Smooth muscle cell (in vitro differentiated cells): ENCODE measurements at regions not wholly inside any gene's neighbourhood (a gene's known extent, or its start where the extent isn't known, plus 50 kb on each side); places are given as distances from the start of the nearest gene placed in this dataset.

ENCODE experiments used
- DNase-seq: peaks from one replicate; lab custom pipeline; 2025; ENCODE audit not compliant: unreplicated experiment; lab: John Stamatoyannopoulos, UW
- H2AFZ ChIP-seq: fragments of 200-600 bp; sonication (generic); 2 replicates; pipeline ENCODE4 v1.6.0; 2016; ENCODE audit warnings: antibody characterized with exemption, low read depth, mild to moderate bottlenecking
- H3F3A ChIP-seq: fragments of 200-600 bp; sonication (generic); 2 replicates; pipeline ENCODE4 v1.6.0; 2017; ENCODE audit warnings: antibody characterized with exemption, low read depth
- H3K27ac ChIP-seq: fragments of 200-600 bp; sonication (generic); 2 replicates; pipeline ENCODE4 v1.5.1; 2016; ENCODE audit warnings: low read depth, mild to moderate bottlenecking
- H3K27me3 ChIP-seq: fragments of 200-600 bp; sonication (generic); 2 replicates; pipeline ENCODE4 v1.6.1; 2016; ENCODE audit warnings: low read depth, mild to moderate bottlenecking
- H3K36me3 ChIP-seq: fragments of 200-600 bp; sonication (generic); 2 replicates; pipeline ENCODE4 v1.5.1; 2016; ENCODE audit warnings: low read depth
- H3K4me1 ChIP-seq: fragments of 200-600 bp; sonication (generic); 2 replicates; pipeline ENCODE4 v1.5.1; 2016; ENCODE audit warnings: low read depth
- H3K4me2 ChIP-seq: fragments of 200-600 bp; sonication (generic); 2 replicates; pipeline ENCODE4 v1.6.0; 2016; ENCODE audit warnings: mild to moderate bottlenecking
- H3K4me3 ChIP-seq: fragments of 200-600 bp; sonication (generic); 2 replicates; pipeline ENCODE4 v1.5.1; 2016; ENCODE audit warnings: mild to moderate bottlenecking
- H3K79me2 ChIP-seq: fragments of 200-600 bp; sonication (generic); 2 replicates; pipeline ENCODE4 v1.6.0; 2016; ENCODE audit warnings: low read depth, mild to moderate bottlenecking
- H3K9ac ChIP-seq: fragments of 200-600 bp; sonication (generic); 2 replicates; pipeline ENCODE4 v1.6.0; 2016; ENCODE audit warnings: low read depth
- H3K9me3 ChIP-seq: fragments of 200-600 bp; sonication (generic); replicated peaks from 2 replicates; pipeline ENCODE4 v1.5.1; 2016; ENCODE audit warnings: low read depth
- H4K20me1 ChIP-seq: fragments of 200-600 bp; sonication (generic); 2 replicates; pipeline ENCODE4 v1.6.0; 2016; ENCODE audit warnings: low read depth
- WGBS: methylation state at CpG from one replicate; pipeline ENCODE4 v1.1.7; 2016; ENCODE audit warnings: low lambda C conversion rate; 5-methylcytosine and 5-hydroxymethylcytosine counted together
- TF ChIP-seq, protein P1 (sequence below): fragments of 200-600 bp; sonication (generic); IDR thresholded peaks from 2 replicates; pipeline ENCODE4 v1.5.1; 2017; ENCODE audit warnings: borderline replicate concordance, mild to moderate bottlenecking, antibody characterized with exemption; ENCODE audit not compliant: insufficient read depth, poor library complexity, severe bottlenecking

DNA sequence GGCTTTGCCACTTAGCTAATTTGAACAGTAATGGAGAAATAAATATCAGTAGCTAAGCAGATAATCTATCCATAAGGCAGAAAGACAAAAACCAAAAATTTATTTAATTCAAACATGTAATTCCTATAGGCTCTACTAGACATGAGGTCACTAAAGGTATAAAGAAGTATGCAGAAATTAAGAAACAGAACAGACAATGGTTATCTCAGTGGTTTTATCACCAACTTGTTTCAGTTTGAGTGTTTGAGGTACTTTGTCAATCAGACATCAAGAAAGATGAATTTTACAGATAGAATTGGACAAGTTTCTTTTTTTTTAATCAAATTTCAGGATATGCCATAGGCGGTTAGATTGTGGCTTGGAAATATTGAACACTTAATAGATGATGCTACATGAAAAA lies 67.4 kb upstream of the ZEB2 start:
- no peaks in the 10 kb centered on the region for H3F3A ChIP-seq
- TF ChIP-seq, protein P1, sequence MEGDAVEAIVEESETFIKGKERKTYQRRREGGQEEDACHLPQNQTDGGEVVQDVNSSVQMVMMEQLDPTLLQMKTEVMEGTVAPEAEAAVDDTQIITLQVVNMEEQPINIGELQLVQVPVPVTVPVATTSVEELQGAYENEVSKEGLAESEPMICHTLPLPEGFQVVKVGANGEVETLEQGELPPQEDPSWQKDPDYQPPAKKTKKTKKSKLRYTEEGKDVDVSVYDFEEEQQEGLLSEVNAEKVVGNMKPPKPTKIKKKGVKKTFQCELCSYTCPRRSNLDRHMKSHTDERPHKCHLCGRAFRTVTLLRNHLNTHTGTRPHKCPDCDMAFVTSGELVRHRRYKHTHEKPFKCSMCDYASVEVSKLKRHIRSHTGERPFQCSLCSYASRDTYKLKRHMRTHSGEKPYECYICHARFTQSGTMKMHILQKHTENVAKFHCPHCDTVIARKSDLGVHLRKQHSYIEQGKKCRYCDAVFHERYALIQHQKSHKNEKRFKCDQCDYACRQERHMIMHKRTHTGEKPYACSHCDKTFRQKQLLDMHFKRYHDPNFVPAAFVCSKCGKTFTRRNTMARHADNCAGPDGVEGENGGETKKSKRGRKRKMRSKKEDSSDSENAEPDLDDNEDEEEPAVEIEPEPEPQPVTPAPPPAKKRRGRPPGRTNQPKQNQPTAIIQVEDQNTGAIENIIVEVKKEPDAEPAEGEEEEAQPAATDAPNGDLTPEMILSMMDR, result no peak
- H3K9ac ChIP-seq, result no peak overlapping the region
- no peak overlapping the region for H2AFZ ChIP-seq
- no peak overlapping the region for H3K27ac ChIP-seq
- no peak overlapping the region for H3K4me2 ChIP-seq
- no peaks in the 10 kb centered on the region for H3K79me2 ChIP-seq
- no peak overlapping the region for H3K4me3 ChIP-seq
- no peak for DNase-seq
- no peaks in the 10 kb centered on the region for H3K27me3 ChIP-seq
- H3K9me3 ChIP-seq, result no peaks in the 10 kb centered on the region
- H3K36me3 ChIP-seq, result no peaks in the 10 kb centered on the region
- no peaks in the 10 kb centered on the region for H4K20me1 ChIP-seq
- WGBS, result 97% methylated on average over 1 of the region's 1 CpG
- peaks cover 10% of the 10 kb centered on the region for H3K4me1 ChIP-seq

DNA sequence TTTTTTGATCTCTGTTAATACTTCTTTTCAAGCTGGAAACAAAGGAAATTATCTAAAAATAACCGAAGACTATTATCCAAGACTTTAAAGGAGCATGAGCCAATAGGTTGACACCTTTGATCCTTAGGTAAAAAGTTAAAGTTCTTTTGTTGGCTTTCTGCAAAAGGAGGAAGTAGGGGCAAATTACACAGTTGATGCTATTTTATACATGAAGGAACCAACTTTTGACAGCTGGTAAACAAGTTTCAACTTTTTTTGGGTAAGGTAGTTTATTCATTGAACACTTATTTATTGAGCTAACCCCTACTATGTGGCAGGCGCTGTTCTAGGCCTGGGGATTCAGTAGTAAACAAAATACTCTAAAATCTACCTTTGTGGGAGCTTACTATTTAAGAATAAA lies 66.6 kb upstream of the ZEB2 start:
- no peak overlapping the region for H3K27ac ChIP-seq
- 97% methylated on average over 2 of the region's 2 CpGs for WGBS
- no peak overlapping the region for H2AFZ ChIP-seq
- no peak overlapping the region for H3K4me2 ChIP-seq
- no peaks in the 10 kb centered on the region for H4K20me1 ChIP-seq
- H3K9me3 ChIP-seq, result no peaks in the 10 kb centered on the region
- H3K4me3 ChIP-seq, result no peak overlapping the region
- no peaks in the 10 kb centered on the region for H3K79me2 ChIP-seq
- H3K4me1 ChIP-seq, result peaks cover 10% of the 10 kb centered on the region
- no peak for DNase-seq
- H3K9ac ChIP-seq, result no peak overlapping the region
- H3F3A ChIP-seq, result no peaks in the 10 kb centered on the region
- TF ChIP-seq, protein P1, result no peak
- no peaks in the 10 kb centered on the region for H3K36me3 ChIP-seq
- no peaks in the 10 kb centered on the region for H3K27me3 ChIP-seq

DNA sequence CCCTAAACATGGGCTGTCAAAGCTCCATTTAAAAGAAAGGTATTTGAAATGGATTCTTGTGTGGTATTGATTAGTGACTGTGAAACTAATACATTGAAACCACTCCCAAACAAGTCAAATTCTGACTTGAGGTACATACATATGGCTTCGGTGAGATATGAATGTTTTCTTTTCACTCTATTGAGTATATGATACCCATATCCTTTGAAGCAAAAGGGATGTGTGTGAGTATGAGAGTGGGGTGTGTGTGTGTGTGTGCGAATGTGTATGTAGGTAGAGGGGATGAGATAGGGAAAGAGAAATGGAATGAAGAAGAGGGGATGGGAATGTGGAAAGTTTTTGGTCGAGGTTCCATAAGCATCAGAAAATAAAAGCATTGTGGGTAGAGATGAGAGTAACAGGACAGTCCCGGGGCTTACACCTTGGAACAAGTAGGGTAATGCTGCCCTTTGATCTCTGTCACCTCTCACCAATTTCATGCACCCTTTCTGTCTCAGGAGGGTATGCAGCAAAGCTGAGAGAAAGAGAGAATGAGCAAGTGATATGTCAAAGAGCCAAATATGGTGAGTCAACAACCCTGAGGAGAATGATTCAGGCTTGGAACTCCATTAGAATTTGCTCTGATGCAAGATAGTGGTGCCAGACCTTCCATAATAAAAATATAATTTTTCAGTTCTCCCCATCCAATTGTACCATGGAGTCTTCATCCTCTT lies 64.0 kb upstream of the ZEB2 start:
- WGBS, result 96% methylated on average over 4 of the region's 4 CpGs
- H3K4me2 ChIP-seq, result no peak overlapping the region
- no peaks in the 10 kb centered on the region for H3K9me3 ChIP-seq
- no peak overlapping the region for H3K4me3 ChIP-seq
- H3K79me2 ChIP-seq, result no peaks in the 10 kb centered on the region
- H3K4me1 ChIP-seq, result peaks cover 30% of the 10 kb centered on the region
- DNase-seq, result no peak
- H3K36me3 ChIP-seq, result no peaks in the 10 kb centered on the region
- H3K9ac ChIP-seq, result no peak overlapping the region
- no peaks in the 10 kb centered on the region for H4K20me1 ChIP-seq
- no peaks in the 10 kb centered on the region for H3F3A ChIP-seq
- TF ChIP-seq, protein P1, result no peak
- no peaks in the 10 kb centered on the region for H3K27me3 ChIP-seq
- H2AFZ ChIP-seq, result no peak overlapping the region
- H3K27ac ChIP-seq, result no peak overlapping the region

DNA sequence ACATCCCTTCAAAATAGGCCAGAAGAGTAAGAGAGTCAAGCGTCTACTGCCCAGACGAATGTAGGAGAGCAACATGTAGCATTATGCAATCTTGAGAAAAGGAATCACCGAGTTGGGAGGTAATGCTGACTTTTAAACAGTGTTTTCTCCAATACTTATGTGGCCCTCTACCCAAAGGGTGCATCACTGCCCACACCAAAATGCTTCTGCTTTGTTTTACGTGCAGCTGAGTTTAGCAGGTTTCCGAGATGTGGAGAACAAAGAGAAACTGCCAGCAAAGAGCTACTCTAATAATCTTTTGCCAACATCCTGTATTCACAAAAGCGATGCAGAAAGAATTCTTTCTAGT lies 63.4 kb upstream of the ZEB2 start:
- Histone ChIP-seq H3K9me3 (no peaks in the 10 kb centered on the region), H3K36me3 (no peaks in the 10 kb centered on the region), H3K27me3 (no peaks in the 10 kb centered on the region), H3K9ac (no peak overlapping the region), H3F3A (no peaks in the 10 kb centered on the region), H3K4me1 (peaks cover 30% of the 10 kb centered on the region), H3K79me2 (no peaks in the 10 kb centered on the region), H3K27ac (no peak overlapping the region), H3K4me3 (no peak overlapping the region), H2AFZ (no peak overlapping the region), H3K4me2 (no peak overlapping the region), H4K20me1 (no peaks in the 10 kb centered on the region)
- TF ChIP-seq, protein P1, result no peak
- 94% methylated on average over 6 of the region's 6 CpGs for WGBS
- no peak for DNase-seq
